HG03571 (cell line): ENCODE measurements at regions not wholly inside any gene's neighbourhood (a gene's known extent, or its start where the extent isn't known, plus 50 kb on each side); places are given as distances from the start of the nearest gene placed in this dataset.

Experiments
- ATAC-seq: cut with Tn5 transposase; IDR thresholded peaks from one replicate; pipeline ENCODE4 v1.9.1; 2021; ENCODE audit not compliant: unreplicated experiment

- ATAC-seq: no peak
These were observed 349.6 kb upstream of the PCDH20 start for GRCh38 chr13:61765181-61765742.

- ATAC-seq: no peak
These were observed 346.0 kb upstream of the PCDH20 start for GRCh38 chr13:61761690-61762089.

GRCh38 chr13:61760102-61760501 is 344.5 kb upstream of the PCDH20 start:
- ATAC-seq: no peak

DNA sequence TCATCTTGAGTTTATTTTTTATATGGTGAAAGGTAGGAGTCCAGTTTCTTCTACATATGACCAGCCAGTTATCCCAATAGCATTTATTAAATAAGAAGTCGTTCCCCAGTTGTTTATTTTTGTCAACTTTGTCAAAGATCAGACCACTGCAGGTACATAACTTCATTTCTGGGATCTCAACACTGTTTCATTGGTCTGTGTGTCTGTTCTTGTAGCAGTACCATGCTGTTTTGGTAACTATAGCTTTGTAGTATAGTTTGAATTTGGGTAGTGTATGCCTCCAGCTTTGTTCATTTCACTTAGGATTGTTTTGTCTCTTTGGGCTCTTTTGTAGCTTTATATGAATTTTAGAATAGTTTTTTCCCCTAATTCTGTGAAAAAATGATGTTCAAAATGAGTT is 340.4 kb upstream of the PCDH20 start:
- ATAC-seq: no peak

DNA sequence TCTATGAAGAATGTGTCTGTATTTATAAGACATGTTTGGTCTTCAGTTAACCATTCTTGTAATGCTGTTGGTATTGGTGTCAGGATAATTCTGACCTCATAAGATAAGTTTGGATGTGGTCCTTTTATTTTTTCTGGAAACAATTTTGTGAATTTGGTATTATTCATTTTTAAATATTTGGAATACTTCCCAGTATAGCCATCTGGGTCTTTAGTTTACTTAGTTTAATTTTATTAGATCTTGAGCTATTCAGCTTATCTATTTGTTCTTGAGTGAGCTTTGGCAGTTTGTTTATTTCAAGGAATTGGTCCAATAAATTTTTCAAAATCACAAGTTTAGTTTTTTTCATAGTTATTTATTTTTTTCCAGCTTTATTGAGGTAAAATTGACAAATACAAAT is 335.4 kb upstream of the PCDH20 start:
- ATAC-seq: no peak

DNA sequence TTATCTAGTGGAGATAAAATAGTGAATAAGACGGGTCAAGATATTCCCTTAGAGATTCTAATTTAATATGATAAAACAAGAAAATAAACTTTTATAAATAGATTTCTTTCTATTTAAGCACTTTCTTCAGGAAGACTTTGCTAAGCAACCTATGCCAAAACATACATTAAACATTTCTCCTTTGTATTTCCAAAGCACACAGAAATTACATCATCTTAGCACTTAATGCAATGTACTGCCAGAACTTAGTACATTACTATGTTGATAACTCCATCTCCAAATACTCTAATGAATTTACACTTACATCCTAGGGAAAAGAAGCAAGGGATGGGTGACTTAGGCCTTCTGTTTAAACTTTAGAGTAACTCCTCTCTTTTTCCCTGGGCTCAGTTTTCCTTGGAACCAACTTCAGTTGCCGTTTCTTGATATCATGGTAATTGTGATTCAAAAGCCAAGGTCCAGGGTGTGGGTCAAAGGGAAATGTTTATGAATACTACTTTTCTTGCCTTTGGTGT is 322.6 kb upstream of the PCDH20 start:
- ATAC-seq: no peak

DNA sequence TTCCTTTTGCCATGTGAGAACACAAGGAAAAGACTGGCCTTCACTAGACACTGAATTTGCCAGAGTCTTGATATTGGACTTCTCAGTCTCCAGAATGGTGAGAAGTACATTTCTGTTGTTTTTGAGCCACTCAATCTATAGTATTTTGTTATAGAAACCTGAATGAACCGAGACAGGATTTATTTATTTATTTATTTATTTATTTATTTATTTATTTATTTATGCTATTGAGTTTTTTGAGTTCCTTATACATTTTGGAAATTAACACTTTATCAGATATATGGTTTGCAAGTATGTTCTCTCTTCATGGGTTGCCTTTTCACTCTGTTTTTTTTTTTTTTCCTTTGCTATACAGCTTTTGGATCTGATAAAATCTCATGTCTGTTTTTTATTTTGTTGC is 319.0 kb upstream of the PCDH20 start:
- ATAC-seq: no peak

DNA sequence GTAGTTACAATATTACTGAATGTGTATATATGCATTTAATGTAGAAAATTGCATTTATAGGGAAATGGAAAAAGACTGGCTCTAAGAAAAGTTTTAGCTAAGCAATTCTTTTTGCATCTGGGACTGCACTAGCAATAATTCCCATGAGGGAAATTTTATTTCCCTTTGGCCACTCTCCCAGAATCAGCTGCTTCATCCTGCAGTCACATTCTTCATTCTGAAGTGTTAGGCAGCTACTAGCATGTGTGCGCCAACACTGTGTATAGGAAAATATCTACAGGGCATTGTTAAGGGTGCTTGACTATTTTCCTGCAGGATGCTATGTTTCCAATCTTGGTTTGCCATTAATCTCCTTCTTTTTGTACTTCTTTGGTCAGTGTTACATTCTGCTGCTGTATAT is 312.8 kb upstream of the PCDH20 start:
- ATAC-seq: no peak

DNA sequence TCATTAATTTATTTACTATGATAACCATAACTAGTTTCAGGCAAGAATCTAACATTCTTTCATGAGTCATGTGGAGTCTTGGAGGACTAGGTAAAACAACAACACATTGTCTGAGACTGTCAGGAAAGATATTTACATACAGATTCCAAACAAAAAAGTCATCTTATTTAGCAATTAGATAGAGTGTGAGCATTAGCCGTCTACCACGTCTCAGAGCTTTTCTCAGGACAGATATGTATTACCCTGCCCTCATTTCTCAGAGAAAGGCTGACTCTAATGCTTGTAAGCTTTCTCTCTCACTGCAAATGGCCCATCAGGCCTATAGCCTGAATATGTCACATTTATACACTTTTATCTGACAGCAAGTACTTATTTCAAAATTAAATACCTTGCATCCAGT is 312.1 kb upstream of the PCDH20 start:
- no peak for ATAC-seq

- no peak for ATAC-seq
These were observed 310.2 kb upstream of the PCDH20 start for GRCh38 chr13:61725806-61726205.

DNA sequence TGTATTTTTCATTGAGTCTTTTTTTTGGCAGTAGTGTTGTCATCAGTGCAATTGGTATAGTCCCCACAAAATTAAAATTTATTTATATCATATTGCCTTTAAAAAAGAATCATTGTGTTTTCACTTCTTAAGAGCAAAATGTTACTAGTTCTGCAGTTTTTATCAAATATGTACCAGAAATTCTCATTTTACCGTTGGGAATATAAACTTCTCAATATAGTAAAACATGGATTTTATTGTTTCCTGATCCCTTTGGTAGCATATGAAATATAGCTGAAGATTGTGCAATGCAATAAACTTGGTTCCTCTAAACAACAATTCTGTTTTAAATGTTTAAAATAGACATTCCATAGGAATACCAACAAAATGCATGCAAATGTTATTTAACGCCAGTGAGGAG is 306.5 kb upstream of the PCDH20 start:
- no peak for ATAC-seq

DNA sequence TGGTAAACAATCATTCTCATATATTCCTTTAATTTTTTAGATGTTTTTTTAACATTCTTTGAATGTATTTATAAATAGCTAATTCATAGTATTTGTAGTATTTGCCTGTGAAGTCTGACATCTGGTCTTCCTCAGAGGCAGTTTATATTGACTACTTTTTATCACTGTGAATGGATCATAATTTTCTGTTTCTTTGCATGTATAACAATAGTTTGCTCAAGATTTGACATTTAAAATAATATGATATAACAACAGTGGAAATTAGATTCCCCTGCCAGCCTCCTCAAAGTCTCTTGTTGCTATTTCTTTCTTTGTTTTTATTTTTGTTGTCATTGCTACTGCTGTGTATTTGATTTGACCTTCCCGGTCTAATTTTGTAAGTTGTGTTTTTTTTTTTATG is 297.0 kb upstream of the PCDH20 start:
- no peak for ATAC-seq

GRCh38 chr13:61709258-61709657 is 293.6 kb upstream of the PCDH20 start:
- ATAC-seq: no peak

GRCh38 chr13:61706899-61707298 is 291.2 kb upstream of the PCDH20 start:
- ATAC-seq: no peak

DNA sequence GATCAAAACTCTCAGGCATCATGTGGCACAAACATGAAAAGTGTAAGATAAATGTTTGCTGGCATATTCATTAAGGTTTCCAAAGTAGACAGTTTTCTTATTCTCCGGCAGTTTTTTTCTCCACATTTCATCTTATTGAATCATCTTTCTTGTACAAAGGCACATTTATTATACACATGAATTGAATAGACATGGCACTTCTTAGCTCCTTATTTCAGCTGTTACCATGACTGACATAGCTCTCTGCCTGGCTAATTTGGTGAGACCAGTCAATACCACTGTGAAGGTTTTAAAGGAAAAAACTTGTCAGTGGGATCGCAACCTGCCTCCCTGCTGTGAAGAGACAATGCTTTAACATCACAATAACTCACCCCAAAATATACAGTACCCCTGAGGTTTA is 285.0 kb upstream of the PCDH20 start:
- no peak for ATAC-seq

DNA sequence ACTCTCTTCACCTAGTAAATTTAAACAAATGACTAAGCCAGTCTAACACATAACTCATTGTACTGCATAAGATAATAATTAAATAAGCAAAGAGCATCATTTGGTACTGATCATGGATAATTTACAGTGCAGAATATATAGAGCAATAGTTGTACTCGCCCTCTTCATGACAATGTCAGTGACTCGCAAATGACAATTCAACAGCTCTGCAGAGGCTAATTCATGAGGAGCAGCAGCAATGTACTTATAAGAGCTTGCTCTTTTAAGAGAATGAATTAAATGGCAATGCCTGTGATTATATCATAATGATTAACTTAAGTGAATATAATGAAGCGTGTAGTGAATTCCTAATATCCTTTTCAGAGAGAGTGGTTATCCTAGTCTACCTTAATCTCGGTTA is 284.5 kb upstream of the PCDH20 start:
- no peak for ATAC-seq

DNA sequence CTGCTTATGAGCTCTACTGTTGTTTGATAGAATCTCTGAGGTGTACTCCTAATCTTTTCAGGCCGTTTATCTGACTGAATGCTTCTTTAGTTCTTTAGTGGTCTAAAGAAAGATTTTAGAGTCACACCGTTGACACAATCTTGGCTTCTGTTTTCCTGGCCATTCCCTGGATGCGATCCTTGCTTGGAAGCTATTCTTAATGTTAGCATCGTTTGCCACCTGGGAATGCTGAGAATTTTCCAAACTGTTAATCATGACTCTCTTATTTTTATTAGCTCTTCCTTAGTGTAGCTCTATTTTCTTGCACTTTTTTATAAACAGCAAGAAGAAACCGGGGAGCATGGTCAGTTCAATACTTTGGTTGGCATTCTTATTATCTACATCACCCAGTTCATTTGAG is 281.0 kb upstream of the PCDH20 start:
- ATAC-seq: no peak

DNA sequence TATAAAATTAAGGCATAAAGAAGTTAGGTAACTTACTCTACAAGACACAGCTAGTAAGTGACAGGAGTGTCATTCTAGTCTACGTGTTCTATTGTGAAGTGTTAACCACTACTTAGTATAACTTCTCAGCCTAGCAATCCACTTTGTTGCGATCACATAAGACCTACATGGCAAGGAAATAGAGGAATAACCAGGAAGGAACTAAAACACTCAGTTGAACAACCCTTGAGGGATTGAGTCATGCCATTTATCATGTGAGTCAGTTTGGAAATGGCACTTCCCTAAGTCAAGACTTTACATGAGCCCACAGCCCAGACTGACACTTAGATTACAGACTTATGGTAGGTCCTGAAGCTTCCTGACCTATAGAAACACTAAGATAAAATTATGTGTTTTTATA is 279.5 kb upstream of the PCDH20 start:
- ATAC-seq: no peak

GRCh38 chr13:61692691-61693090 is 277.0 kb upstream of the PCDH20 start:
- ATAC-seq: no peak

- ATAC-seq: no peak
These were observed 270.0 kb upstream of the PCDH20 start for GRCh38 chr13:61685682-61686012.

DNA sequence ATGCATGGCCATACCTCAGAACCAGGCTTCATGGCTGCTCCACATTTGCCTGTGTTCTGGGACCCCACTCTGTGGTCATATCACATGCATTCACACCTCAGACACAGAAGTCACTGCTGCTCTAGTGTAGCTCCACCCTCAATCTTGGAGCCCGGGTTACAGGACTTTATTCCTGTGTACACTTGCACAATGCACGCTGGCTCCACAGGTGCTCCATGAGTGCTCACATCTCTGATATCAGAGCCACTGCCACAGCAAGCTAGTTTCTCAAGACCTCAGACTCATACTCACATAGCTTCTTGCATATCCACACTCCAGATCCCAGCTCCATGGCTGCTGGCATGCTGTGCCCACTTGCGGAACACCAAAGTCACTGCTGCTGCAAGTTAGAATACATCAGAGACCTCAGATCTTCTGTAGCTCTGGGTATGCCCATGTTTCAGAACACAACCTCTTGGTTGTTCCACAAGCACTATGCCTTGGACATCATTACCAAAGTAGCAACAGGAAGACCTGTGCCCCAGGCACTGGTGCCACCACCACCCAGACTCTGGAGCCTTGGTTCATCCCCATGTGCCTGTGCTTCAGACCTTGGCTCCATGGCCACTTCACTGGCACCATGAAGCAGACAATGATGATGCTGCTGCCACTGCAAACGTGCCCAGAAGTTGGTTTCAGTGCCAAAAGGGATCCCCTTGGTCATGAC is 269.5 kb upstream of the PCDH20 start:
- ATAC-seq: no peak

- no peak for ATAC-seq
These were observed 257.1 kb upstream of the PCDH20 start for GRCh38 chr13:61672756-61673155.
